HL-60 (cell line): ENCODE measurements at regions not wholly inside any gene's neighbourhood (a gene's known extent, or its start where the extent isn't known, plus 50 kb on each side); places are given as distances from the start of the nearest gene placed in this dataset.

Source experiments
- DNase-seq, 2 experiments: peaks; one replicate each; pipeline ENCODE4 v3.0.0-alpha.2; 2010 to 2020; ENCODE audit warnings: low read depth in 1 of 2, low spot score in 1 of 2
- H3K27ac ChIP-seq: fragments of 250-450 bp; sonication (Bioruptor Pico); replicated peaks from 2 replicates; pipeline ENCODE4 v1.5.1; 2020; ENCODE audit warnings: mild to moderate bottlenecking, moderate library complexity
- H3K27me3 ChIP-seq: fragments of 250-450 bp; sonication (Bioruptor Pico); 2 replicates; pipeline ENCODE4 v1.5.1; 2021; ENCODE audit warnings: mild to moderate bottlenecking, moderate library complexity; ENCODE audit not compliant: insufficient read depth, poor library complexity, severe bottlenecking
- H3K4me3 ChIP-seq: replicated peaks from 2 replicates; pipeline ENCODE4 v1.5.1; 2011; ENCODE audit warnings: mild to moderate bottlenecking, control low read depth, low read length; ENCODE audit not compliant: insufficient read depth
- CTCF ChIP-seq: IDR thresholded peaks from one replicate; pipeline ENCODE4 v1.5.1; 2011; ENCODE audit warnings: low read length, control low read depth, inconsistent platforms; ENCODE audit not compliant: insufficient read depth
- GABPA ChIP-seq: IDR thresholded peaks from 2 replicates; pipeline ENCODE4 v1.6.1; 2012; ENCODE audit warnings: low read depth
- POLR2AphosphoS5 ChIP-seq: IDR thresholded peaks from 2 replicates; pipeline ENCODE4 v1.6.1; 2012; ENCODE audit warnings: low read depth
- REST ChIP-seq: IDR thresholded peaks from 2 replicates; pipeline ENCODE4 v1.6.1; 2012; ENCODE audit warnings: low read depth; ENCODE audit not compliant: insufficient replicate concordance
- SPI1 ChIP-seq: IDR thresholded peaks from 2 replicates; pipeline ENCODE4 v1.6.1; 2012; ENCODE audit warnings: low read depth, mild to moderate bottlenecking, borderline replicate concordance

- no peak for TF ChIP-seq GABPA
- TF ChIP-seq POLR2AphosphoS5 = no peak
- no peak for TF ChIP-seq CTCF
- no peak for TF ChIP-seq REST
- TF ChIP-seq SPI1 = no peak
- H3K4me3 ChIP-seq = no peak overlapping the region
- no peak overlapping the region for H3K27ac ChIP-seq
- no peak for DNase-seq
- H3K27me3 ChIP-seq = no peaks in the 10 kb centered on the region
Observed at GRCh38 chr2:188077757-188078156, 213.9 kb upstream of the GULP1 start.

- DNase-seq = no peak
- TF ChIP-seq SPI1 (no peak), CTCF (no peak), POLR2AphosphoS5 (no peak), GABPA (no peak), REST (no peak)
- no peak overlapping the region for H3K4me3 ChIP-seq
- no peaks in the 10 kb centered on the region for H3K27me3 ChIP-seq
- H3K27ac ChIP-seq = no peak overlapping the region
Observed at GRCh38 chr2:188078534-188078933, 213.1 kb upstream of the GULP1 start.

- H3K27me3 ChIP-seq = no peaks in the 10 kb centered on the region
- no peak overlapping the region for H3K27ac ChIP-seq
- no peak overlapping the region for H3K4me3 ChIP-seq
- no peak for DNase-seq
- TF ChIP-seq POLR2AphosphoS5 (no peak), REST (no peak), SPI1 (no peak), GABPA (no peak), CTCF (no peak)
Observed at GRCh38 chr2:188079196-188079595, 212.5 kb upstream of the GULP1 start.
